Right kidney (tissue), 1 donor: ENCODE measurements at regions not wholly inside any gene's neighbourhood (a gene's known extent, or its start where the extent isn't known, plus 50 kb on each side); places are given as distances from the start of the nearest gene placed in this dataset.

Experiments
- DNase-seq: peaks from one replicate; pipeline ENCODE4 v3.0.0-alpha.2; 2016

DNA sequence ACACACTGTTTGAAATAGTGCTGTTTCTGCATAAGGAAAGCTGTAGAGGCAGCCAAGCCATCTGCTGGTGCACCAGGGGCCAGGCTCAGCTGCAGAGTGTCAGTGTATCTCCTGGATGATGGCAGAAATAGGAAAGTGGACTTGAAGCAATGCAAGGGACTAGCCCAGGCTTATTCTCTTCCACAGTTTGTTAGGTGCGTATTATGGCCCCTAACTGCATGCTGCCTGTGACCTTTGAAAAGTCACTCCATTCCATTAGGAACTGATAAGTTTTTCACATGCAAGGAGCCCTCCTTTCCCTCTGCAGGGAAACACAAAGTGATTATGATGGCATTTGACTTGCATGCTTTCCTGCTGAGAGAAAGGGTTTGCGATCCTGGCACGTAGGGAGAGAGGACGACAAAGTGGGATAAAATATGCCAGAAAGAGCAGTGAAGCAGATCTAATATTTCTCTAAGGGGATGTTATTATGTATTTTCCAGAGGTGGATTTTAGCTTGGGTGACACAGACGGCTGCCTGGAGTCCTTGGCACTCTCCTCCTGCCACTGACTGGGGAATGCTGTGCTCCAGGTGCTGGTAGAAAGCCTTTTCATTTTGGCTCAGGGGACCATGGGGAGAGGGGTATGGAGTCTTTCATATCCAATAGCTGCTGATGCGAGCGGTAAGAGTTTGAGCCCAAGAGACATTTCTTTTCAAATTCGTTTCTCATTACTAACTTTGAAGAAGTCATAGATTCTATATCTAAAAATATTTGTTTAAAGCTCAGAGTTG, 402.1 kb upstream of the B3GALT2 start:
- no peak for DNase-seq

- no peak for DNase-seq
These were observed 398.4 kb upstream of the B3GALT2 start for GRCh38 chr1:193584731-193585239.

DNA sequence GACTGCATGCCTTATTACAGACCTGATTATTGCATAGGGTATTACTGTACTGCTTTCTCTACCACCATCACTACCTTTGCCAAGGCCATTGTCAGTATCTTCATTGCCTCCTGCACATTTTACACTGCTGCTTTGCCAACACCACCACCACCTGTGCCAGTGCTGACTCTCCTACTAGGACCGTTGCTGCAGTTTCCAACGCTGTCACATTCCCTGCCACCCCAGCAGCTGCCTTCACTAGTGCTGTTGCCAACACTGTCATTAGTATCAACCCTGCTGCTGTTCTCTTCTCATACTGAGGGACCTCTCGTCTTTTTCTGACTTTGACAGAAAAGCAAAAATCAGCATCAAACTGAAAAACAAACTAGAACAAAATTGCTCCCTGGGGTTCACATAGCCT, 394.9 kb upstream of the B3GALT2 start:
- DNase-seq = no peak

DNA sequence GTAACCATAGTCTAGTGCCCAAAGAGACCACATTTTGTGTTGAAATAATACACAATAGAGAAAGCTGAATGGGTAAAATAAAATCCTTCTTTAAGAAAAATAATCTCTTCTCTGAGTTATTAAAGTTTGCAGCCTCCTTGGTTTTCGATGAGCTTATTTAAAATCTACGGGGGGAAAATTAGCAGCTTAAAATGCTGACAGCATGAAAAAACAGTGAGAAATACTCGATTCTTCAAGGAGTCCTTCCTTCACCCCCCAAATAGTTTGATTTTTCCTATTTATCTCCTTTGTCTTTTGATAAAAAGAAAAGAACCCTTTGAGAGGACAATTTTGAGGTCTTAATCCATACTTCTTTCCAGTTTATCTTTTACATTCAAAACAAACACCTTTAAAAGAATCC, 394.0 kb upstream of the B3GALT2 start:
- DNase-seq = no peak

DNA sequence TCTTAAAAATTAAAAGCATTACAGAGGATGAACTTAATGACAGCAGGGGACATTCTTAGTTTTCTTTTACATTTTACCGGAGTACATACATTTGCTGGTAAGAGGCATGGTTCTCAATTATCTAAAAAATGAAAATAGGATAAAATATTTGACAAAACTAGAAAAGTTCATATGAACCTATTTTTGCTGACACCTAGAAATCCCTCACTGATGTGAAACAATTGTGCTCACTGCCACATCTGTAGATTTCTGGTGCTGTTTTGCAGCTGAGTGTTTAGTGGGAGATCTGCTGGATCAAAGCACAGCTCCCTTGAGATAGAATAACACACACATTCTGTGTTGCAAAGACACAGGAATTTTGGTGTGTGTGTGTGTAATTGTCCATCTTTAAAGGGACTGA, 392.9 kb upstream of the B3GALT2 start:
- no peak for DNase-seq

DNA sequence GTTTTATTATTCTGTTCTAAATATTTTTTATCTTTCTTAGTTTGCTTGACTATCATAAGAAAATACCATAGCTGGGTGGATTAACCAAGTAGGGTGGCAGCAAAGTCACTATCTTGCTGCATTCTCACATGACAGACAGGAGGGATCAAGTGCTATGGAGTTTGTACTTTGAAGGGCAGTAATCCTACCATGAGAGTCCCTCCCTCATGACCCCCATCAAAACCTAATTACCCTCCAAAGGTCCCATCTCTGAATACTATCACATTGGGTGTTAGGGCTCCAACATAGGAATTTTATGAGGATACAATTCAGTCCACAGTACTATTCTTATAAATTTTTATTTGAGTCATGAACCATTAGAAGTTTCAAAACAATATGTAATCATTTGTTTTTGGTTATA, 388.5 kb upstream of the B3GALT2 start:
- no peak for DNase-seq

GRCh38 chr1:193569983-193570269, 383.5 kb upstream of the B3GALT2 start:
- no peak for DNase-seq

DNA sequence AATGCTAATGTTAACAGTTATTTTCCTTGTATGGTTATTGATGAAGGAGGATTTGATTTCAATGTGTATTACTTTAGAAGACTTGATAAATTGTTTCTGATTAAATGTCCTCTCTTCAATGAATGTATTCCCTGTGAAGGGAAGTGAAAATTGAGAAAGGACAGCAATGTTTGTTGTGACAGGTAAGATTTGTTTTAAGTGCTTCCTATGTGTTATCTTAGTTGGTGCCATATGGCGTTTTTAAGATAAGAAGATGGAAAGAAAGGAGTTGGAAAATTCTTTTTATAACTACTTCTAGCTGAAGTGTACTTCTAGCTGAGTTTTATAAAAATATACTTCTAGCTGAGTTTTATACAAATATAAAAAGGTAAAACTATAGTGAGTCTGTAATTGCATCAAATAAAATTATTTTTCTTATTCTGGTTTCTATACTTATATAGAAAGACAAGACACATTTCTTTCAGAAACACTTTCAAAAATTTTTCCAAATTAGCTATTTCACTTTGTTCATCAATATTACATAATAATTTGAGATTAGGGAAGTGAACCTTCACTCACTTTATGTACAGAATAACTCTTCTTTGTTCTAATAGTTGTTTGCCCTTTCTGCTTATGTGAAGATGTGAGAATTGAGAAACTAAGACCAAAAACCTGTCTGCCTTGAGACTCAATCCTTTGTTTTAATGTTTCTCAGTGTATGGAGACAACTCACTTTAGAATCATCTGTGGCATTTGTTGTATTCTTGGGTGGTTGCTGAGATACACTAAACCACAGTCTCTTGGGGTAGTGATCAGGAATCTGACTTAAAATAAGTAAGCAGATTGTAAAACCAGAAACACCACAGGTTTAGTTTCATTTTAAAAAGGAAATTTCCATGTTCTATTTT, 382.9 kb upstream of the B3GALT2 start:
- DNase-seq = no peak

GRCh38 chr1:193568512-193568911, 382.1 kb upstream of the B3GALT2 start:
- DNase-seq = no peak

DNA sequence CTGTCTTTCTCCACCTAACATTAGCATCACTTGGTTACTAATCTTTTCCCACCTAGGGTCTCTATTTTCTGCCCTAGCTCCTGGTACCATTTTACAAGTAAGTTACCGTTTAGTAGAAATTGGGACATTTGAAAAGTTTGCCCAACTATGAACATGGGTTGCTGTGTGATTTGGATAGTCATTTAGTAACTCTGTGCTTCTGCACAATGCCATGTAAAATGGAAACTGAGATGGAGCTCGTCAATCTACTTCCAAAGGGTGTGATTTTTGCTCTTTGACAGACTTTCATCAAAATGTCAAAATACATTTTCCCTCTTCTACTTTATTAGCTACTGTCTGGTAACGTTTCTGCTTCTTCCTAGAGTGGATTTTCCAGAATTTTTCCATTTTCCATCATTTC, 381.5 kb upstream of the B3GALT2 start:
- DNase-seq = no peak

GRCh38 chr1:193566735-193567134, 380.3 kb upstream of the B3GALT2 start:
- DNase-seq = no peak

GRCh38 chr1:193565971-193566577, 379.7 kb upstream of the B3GALT2 start:
- DNase-seq = no peak

GRCh38 chr1:193562121-193562520, 375.7 kb upstream of the B3GALT2 start:
- DNase-seq = no peak

GRCh38 chr1:193558491-193559028, 372.1 kb upstream of the B3GALT2 start:
- no peak for DNase-seq

DNA sequence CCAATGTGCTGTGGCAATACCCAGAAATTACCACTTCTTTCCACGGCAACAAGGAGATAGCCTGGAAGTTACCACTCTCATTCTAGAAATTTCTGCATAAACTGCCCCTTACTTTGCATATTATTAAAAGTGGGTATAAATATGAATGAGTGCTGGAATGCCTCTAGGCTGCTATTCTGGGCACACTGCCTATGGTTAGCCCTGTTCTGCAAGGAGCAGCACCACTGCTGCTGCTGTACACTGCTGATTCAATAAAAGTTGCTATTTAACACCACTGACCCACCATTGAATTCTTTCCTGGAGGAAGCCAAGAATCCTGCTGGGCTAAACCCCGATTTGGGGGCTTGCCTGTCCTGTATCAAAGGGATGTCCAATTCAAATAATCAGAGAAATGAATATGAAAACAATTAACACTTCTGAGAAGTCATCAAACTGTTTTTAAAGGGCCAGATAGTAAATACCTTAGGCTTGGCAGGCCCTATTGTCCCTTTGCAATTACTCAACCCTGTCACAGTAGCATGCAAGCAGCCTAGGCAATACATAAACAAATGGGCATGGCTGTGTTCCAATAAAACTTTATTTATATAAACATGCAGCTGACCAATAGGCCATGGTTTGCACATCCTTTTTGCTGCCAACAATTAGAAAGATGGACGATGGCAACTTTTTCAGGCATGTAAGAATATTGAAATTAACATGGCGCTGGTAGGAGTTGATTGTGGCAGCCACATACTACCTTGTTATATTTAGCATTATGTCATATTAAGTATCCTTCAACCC, 369.4 kb upstream of the B3GALT2 start:
- no peak for DNase-seq

DNA sequence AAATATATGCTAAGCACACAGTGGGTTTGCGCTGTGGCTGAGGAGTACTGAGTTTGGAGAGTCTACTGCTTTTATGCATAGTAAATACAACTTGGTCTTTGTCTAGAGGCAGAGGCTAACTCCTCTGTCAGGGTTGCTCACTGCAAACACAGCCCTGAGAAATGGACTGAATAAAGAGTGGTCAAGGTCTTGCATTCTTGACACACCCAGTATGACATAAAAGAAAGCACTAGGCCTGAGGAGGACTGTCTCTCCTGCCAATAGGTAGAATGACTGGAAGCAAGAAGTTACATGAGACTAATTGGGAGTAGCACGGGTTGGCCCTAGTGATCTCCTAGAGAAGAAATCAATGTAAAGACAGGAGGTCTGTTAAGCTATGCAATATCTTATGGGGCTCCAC, 367.2 kb upstream of the B3GALT2 start:
- DNase-seq = no peak

DNA sequence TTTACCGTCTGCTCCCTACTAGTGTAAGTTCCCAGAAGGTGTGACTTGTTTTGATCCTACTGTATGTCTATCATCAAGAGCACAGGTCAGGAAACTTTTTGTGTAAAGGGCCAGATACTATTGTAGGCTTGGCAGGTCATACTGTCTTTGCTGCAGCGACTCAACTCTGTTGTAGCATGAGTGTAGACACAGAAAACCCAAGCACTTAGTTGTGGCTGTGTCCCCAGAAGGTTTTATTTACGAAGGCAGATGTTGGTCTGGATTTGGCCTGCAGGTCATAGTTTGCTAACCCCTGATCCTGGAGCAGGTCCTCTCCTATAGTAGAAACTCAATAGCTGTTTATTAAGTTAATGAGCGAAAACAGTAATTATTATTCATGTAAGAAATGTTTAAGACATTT, 365.9 kb upstream of the B3GALT2 start:
- no peak for DNase-seq

GRCh38 chr1:193549081-193549480, 362.7 kb upstream of the B3GALT2 start:
- no peak for DNase-seq

- DNase-seq = no peak
These were observed 358.8 kb upstream of the B3GALT2 start for GRCh38 chr1:193545171-193545570.

DNA sequence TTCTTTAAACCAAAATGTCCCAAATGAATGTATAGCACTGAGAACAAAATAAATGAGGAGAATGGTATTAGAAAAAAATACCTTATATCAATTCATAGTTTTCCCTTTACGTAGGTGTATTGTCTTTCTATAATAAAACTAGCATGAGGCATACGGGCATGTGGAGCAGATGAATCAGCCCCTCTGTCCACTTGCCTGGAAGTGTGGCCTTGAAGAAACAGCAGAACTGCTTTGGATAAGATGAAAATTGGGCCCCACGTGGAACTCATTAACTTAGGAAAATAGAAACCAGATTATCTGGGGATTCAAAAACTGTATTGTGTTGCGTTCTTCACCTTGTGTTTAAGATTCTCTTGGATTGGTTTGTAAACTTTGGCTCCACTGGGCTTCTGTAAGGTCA, 356.8 kb upstream of the B3GALT2 start:
- DNase-seq = no peak

DNA sequence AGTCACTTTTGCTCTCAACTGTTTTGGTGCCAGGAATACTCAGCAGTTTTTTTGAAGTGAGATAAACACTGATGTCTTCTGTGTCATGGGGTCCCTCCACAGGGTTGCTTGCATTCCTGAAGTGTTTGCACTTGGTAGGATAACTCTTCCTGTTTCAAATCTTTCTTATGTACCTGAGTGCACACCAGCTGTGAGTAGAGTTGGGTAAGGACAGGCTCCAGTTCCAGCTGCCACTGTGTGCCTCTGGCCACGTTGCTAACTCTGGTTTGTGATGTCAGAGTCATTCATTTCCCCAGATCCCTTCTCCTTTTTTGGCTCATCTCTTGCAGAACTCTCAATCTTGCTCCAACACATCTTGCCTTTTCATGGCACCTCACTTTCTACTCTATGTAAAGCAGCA, 356.3 kb upstream of the B3GALT2 start:
- no peak for DNase-seq

DNA sequence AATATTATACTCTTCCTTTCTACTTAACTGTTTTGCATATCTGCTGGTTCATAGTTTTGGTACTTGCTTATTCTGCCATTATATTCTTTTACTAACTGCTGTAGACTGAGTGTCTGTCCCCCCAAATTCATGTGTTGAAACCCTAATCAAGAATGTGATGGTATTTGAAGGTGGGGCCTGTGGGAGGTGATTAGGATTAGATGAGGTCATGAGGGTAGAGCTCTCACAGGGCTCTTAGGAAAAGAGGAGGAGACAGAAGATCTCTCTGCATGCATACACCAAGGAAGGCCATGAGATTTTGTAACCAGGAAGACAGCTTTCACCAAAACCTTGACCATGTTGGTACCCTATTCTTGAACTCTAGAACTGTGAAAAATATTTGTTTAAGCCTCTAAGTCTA, 354.1 kb upstream of the B3GALT2 start:
- no peak for DNase-seq
